SK-N-SH (cell line): ENCODE measurements at regions not wholly inside any gene's neighbourhood (a gene's known extent, or its start where the extent isn't known, plus 50 kb on each side); places are given as distances from the start of the nearest gene placed in this dataset.

Source experiments
- CTCF ChIA-PET: fragments of 300-600, 350-600 bp; formaldehyde crosslinking; extraction: SDS; loops from one replicate; lab custom pipeline; 2021; lab: Yijun Ruan, JAX
- POLR2A ChIA-PET: fragments of 350-600 bp; sonication (Branson Sonifier 250); formaldehyde crosslinking; extraction: SDS; loops from one replicate; lab custom pipeline; 2020; ENCODE audit warnings: antibody characterized with exemption, inconsistent platforms; lab: Yijun Ruan, JAX
- DNase-seq: peaks from one replicate; pipeline ENCODE4 v3.0.0; 2012
- H2AFZ ChIP-seq: fragments of 200-600 bp; sonication (generic); 2 replicates; pipeline ENCODE4 v1.8.1; 2016; ENCODE audit warnings: antibody characterized with exemption, mild to moderate bottlenecking, low read depth
- H3F3A ChIP-seq: fragments of 200-600 bp; sonication (generic); replicated peaks from 2 replicates; pipeline ENCODE3; 2016; ENCODE audit warnings: antibody characterized with exemption, mild to moderate bottlenecking; ENCODE audit not compliant: insufficient read depth
- H3K27ac ChIP-seq, 2 experiments: fragments of 200-500 bp in 1 of 2; fragments of 200-600 bp in 1 of 2; sonication (Bioruptor generic) in 1 of 2; sonication (generic), shearing (Covaris generic) in 1 of 2; 2 replicates each; pipeline versions ENCODE4 v1.5.1 to v1.6.1; 2014 to 2016; ENCODE audit warnings: low read depth in 2 of 2, inconsistent platforms in 1 of 2, low read length in 1 of 2, mild to moderate bottlenecking in 1 of 2, mixed read lengths in 1 of 2
- H3K27me3 ChIP-seq: fragments of 200-600 bp; sonication (generic), shearing (Covaris generic); 2 replicates; pipeline ENCODE4 v1.6.1; 2016; ENCODE audit warnings: mixed run types; ENCODE audit not compliant: insufficient read depth
- H3K36me3 ChIP-seq, 2 experiments: fragments of 200-500 bp in 1 of 2; fragments of 200-600 bp in 1 of 2; sonication (Bioruptor generic) in 1 of 2; sonication (generic) in 1 of 2; replicated peaks in 1 of 2; 2 replicates each; pipeline versions ENCODE3 to v1.5.1; 2014 to 2016; ENCODE audit warnings: low read length in 1 of 2, mild to moderate bottlenecking in 1 of 2; ENCODE audit not compliant: insufficient read depth in 2 of 2, control insufficient read depth in 1 of 2
- H3K4me1 ChIP-seq, 2 experiments: fragments of 200-500 bp in 1 of 2; fragments of 200-600 bp in 1 of 2; sonication (Bioruptor generic) in 1 of 2; sonication (generic), shearing (Covaris generic) in 1 of 2; 2 replicates each; pipeline versions ENCODE4 v1.5.1 to v1.6.1; 2014 to 2016; ENCODE audit warnings: low read depth in 1 of 2, low read length in 1 of 2, mixed run types in 1 of 2; ENCODE audit not compliant: insufficient read depth in 2 of 2, control insufficient read depth in 1 of 2
- H3K4me2 ChIP-seq: fragments of 200-600 bp; sonication (generic), shearing (Covaris generic); 2 replicates; pipeline ENCODE4 v1.6.1; 2017; ENCODE audit warnings: mixed run types
- H3K4me3 ChIP-seq, 2 experiments: fragments of 200-500 bp in 1 of 2; fragments of 200-600 bp in 1 of 2; sonication (Bioruptor generic) in 1 of 2; sonication (generic), shearing (Covaris generic) in 1 of 2; 2 replicates each; pipeline versions ENCODE4 v1.5.1 to v1.8.1; 2014 to 2016; ENCODE audit warnings: low read depth in 2 of 2, inconsistent platforms in 1 of 2, low read length in 1 of 2, mild to moderate bottlenecking in 1 of 2, mixed read lengths in 1 of 2, moderate library complexity in 1 of 2
- H3K79me2 ChIP-seq: fragments of 200-600 bp; sonication (generic); 2 replicates; pipeline ENCODE4 v1.8.1; 2017; ENCODE audit warnings: mild to moderate bottlenecking; ENCODE audit not compliant: insufficient read depth
- H3K9ac ChIP-seq: fragments of 200-600 bp; sonication (generic); 2 replicates; pipeline ENCODE4 v1.6.1; 2017; ENCODE audit warnings: mixed run types
- H3K9me2 ChIP-seq: fragments of 200-600 bp; sonication (generic); 2 replicates; pipeline ENCODE4 v1.6.1; 2017; ENCODE audit warnings: mixed run types
- H3K9me3 ChIP-seq: fragments of 200-600 bp; sonication (generic); 2 replicates; pipeline ENCODE4 v1.6.1; 2017; ENCODE audit warnings: mixed run types, mild to moderate bottlenecking, moderate library complexity
- H4K20me1 ChIP-seq: fragments of 200-600 bp; sonication (generic); 2 replicates; pipeline ENCODE4 v1.6.1; 2017; ENCODE audit warnings: mild to moderate bottlenecking, mixed run types; ENCODE audit not compliant: insufficient read depth
- CHD2 ChIP-seq: fragments of 150-350 bp; IDR thresholded peaks from 2 replicates; pipeline ENCODE4 v1.6.1; 2018; ENCODE audit warnings: low read length; ENCODE audit not compliant: partially characterized antibody
- ELF1 ChIP-seq: IDR thresholded peaks from 2 replicates; pipeline ENCODE4 v1.4.0; 2012
- EP300 ChIP-seq, 2 experiments: IDR thresholded peaks; 2 replicates each; pipeline versions ENCODE4 v1.4.0 to v1.6.1; 2012; ENCODE audit warnings: borderline replicate concordance in 1 of 2, low read depth in 1 of 2, low read length in 1 of 2
- FOSL2 ChIP-seq: IDR thresholded peaks from 2 replicates; pipeline ENCODE4 v1.4.0; 2012; ENCODE audit warnings: low read depth, mild to moderate bottlenecking, moderate library complexity, borderline replicate concordance
- GABPA ChIP-seq: IDR thresholded peaks from 2 replicates; pipeline ENCODE4 v1.4.0; 2012; ENCODE audit warnings: low read depth, mild to moderate bottlenecking
- GATA2 ChIP-seq: sonication (generic); formaldehyde crosslinking; IDR thresholded peaks from 2 replicates; pipeline ENCODE4 v1.5.0; 2020; ENCODE audit warnings: mild to moderate bottlenecking, missing genetic modification reagents
- MAX ChIP-seq: IDR thresholded peaks from 2 replicates; pipeline ENCODE4 v1.4.0; 2012; ENCODE audit warnings: low read depth
- MEF2A ChIP-seq: IDR thresholded peaks from 2 replicates; pipeline ENCODE4 v1.4.0; 2012; ENCODE audit warnings: low read depth, borderline replicate concordance
- NFIC ChIP-seq: IDR thresholded peaks from 2 replicates; pipeline ENCODE4 v1.4.0; 2012; ENCODE audit warnings: borderline replicate concordance
- POLR2AphosphoS5 ChIP-seq: IDR thresholded peaks from 2 replicates; pipeline ENCODE4 v1.6.1; 2012; ENCODE audit warnings: low read depth, low read length
- RAD21 ChIP-seq: IDR thresholded peaks from 2 replicates; pipeline ENCODE4 v1.6.1; 2012; ENCODE audit warnings: mild to moderate bottlenecking, low read length
- RCOR1 ChIP-seq: fragments of 150-350 bp; IDR thresholded peaks from 2 replicates; pipeline ENCODE4 v1.6.1; 2017; ENCODE audit warnings: antibody characterized with exemption, low read length
- RFX5 ChIP-seq: IDR thresholded peaks from 2 replicates; pipeline ENCODE4 v1.6.1; 2012; ENCODE audit warnings: mild to moderate bottlenecking, improper control_type of control experiment, low read length
- RXRA ChIP-seq: IDR thresholded peaks from 2 replicates; pipeline ENCODE4 v1.4.0; 2012; ENCODE audit warnings: low read depth, mild to moderate bottlenecking, borderline replicate concordance
- SIN3A ChIP-seq: IDR thresholded peaks from 2 replicates; pipeline ENCODE4 v1.6.1; 2012; ENCODE audit warnings: low read depth, mild to moderate bottlenecking, low read length, moderate library complexity, borderline replicate concordance
- WGBS: methylation state at CpG from one replicate; pipeline ENCODE4 v1.1.6; 2017; ENCODE audit warnings: low lambda C conversion rate; 5-methylcytosine and 5-hydroxymethylcytosine counted together
- TF ChIP-seq, protein P1 (sequence below): fragments of 150-350 bp; IDR thresholded peaks from 2 replicates; pipeline ENCODE4 v1.6.1; 2016; ENCODE audit warnings: mild to moderate bottlenecking, low read depth, low read length
- TF ChIP-seq, protein P2 (sequence below): IDR thresholded peaks from 2 replicates; pipeline ENCODE4 v1.4.0; 2012; ENCODE audit warnings: low read depth, borderline replicate concordance
- TF ChIP-seq, protein P3 (sequence below): fragments of 150-350 bp; IDR thresholded peaks from 2 replicates; pipeline ENCODE4 v1.6.1; 2017; ENCODE audit warnings: antibody characterized with exemption, low read length, low read depth, borderline replicate concordance
- TF ChIP-seq, protein P4 (sequence below): IDR thresholded peaks from 2 replicates; pipeline ENCODE4 v1.6.1; 2012; ENCODE audit warnings: mild to moderate bottlenecking, low read depth, low read length, moderate library complexity
- TF ChIP-seq, protein P5 (sequence below): fragments of 200-600 bp; sonication (generic); IDR thresholded peaks from 2 replicates; pipeline ENCODE4 v1.6.1; 2017; ENCODE audit warnings: antibody characterized with exemption, mild to moderate bottlenecking, moderate library complexity

DNA sequence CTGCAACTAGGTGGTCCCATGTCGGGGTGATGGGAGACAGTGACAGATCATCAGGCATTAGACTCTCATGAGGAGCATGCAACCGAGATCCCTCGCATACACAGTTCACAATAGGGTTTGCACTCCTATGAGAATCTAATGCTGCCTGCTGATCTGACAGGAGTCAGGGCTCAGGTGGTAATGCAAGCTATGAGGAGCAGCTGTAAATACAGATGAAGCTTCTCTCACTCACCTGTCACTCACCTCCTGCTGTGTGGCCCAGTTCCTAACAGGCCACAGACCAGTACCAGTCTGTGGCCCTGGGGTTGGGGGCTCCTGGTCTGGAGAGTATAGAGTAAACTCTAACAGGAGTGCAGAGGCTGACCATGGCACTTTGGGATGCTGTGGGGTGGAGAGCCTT is 209.2 kb downstream of the DLEU7 start:
- Histone ChIP-seq H3K9me2 (no peaks in the 10 kb centered on the region), H3K27me3 (no peaks in the 10 kb centered on the region), H3F3A (no peaks in the 10 kb centered on the region), H3K36me3 (no peaks in the 10 kb centered on the region), H3K4me2 (no peak overlapping the region), H3K79me2 (no peaks in the 10 kb centered on the region), H2AFZ (no peak overlapping the region), H3K9me3 (no peaks in the 10 kb centered on the region), H3K9ac (no peak overlapping the region), H3K4me1 (no peaks in the 10 kb centered on the region; a peak in 1 of 4 replicates), H3K27ac (no peak overlapping the region), H4K20me1 (no peaks in the 10 kb centered on the region), H3K4me3 (no peak overlapping the region)
- no peak for DNase-seq
- CTCF ChIA-PET: no interaction called here
- no peak for TF ChIP-seq MAX
- TF ChIP-seq, protein P1, sequence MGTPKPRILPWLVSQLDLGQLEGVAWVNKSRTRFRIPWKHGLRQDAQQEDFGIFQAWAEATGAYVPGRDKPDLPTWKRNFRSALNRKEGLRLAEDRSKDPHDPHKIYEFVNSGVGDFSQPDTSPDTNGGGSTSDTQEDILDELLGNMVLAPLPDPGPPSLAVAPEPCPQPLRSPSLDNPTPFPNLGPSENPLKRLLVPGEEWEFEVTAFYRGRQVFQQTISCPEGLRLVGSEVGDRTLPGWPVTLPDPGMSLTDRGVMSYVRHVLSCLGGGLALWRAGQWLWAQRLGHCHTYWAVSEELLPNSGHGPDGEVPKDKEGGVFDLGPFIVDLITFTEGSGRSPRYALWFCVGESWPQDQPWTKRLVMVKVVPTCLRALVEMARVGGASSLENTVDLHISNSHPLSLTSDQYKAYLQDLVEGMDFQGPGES: no peak
- no peak for TF ChIP-seq EP300 (IDR thresholded peaks at IDR 0.05; ENCODE audit: borderline replicate concordance in 1 of 2, low read depth in 1 of 2, low read length in 1 of 2)
- TF ChIP-seq, protein P2, sequence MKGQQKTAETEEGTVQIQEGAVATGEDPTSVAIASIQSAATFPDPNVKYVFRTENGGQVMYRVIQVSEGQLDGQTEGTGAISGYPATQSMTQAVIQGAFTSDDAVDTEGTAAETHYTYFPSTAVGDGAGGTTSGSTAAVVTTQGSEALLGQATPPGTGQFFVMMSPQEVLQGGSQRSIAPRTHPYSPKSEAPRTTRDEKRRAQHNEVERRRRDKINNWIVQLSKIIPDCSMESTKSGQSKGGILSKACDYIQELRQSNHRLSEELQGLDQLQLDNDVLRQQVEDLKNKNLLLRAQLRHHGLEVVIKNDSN: no peak
- no peak for TF ChIP-seq SIN3A
- no peak for TF ChIP-seq NFIC
- TF ChIP-seq, protein P3, sequence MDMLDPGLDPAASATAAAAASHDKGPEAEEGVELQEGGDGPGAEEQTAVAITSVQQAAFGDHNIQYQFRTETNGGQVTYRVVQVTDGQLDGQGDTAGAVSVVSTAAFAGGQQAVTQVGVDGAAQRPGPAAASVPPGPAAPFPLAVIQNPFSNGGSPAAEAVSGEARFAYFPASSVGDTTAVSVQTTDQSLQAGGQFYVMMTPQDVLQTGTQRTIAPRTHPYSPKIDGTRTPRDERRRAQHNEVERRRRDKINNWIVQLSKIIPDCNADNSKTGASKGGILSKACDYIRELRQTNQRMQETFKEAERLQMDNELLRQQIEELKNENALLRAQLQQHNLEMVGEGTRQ: no peak
- TF ChIP-seq GATA2 (CRISPR knock-in tag): no peak
- no peak for TF ChIP-seq RFX5
- 72% methylated on average over 3 of the region's 3 CpGs for WGBS
- POLR2A ChIA-PET: no interaction called here

DNA sequence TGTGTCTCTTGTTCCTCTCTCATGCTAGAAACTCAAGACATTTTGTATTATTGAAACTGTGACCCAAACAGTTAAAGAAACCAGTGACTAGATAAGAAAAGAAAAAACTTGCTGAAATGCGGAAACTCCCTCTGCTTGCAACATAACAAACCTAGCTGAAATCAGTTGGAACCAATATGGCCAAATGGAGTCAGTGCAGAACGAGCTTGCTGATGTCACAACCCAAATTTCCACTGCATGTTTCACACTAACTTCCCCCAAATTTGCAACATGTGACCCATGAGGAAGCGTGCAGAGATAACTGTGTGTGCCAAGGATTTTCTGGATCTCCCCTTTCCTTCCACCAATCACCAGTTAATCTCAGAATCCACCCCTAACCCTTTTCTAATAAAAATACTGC is 208.0 kb downstream of the DLEU7 start:
- H3K27me3 ChIP-seq: no peaks in the 10 kb centered on the region
- H3K4me1 ChIP-seq: no peaks in the 10 kb centered on the region; a peak in 2 of 4 replicates
- peaks cover 3% of the 10 kb centered on the region for H3F3A ChIP-seq
- no peak for DNase-seq
- no peak overlapping the region for H3K27ac ChIP-seq
- H3K79me2 ChIP-seq: no peaks in the 10 kb centered on the region
- no peaks in the 10 kb centered on the region for H3K36me3 ChIP-seq
- CTCF ChIA-PET: interaction anchor here (0.6 kb wide), 1 partner anchor 726 kb away, joined by 3 read pairs; no protein-coding TSS in a partner anchor
- H3K9me2 ChIP-seq: no peaks in the 10 kb centered on the region
- POLR2A ChIA-PET: no interaction called here
- H3K9ac ChIP-seq: no peak overlapping the region
- 73% methylated on average over 3 of the region's 3 CpGs for WGBS
- H4K20me1 ChIP-seq: no peaks in the 10 kb centered on the region
- no peaks in the 10 kb centered on the region for H3K9me3 ChIP-seq
- no peak overlapping the region for H3K4me2 ChIP-seq
- no peak overlapping the region for H3K4me3 ChIP-seq
- no peak overlapping the region for H2AFZ ChIP-seq
- TF ChIP-seq GABPA (no peak), RCOR1 (no peak), CHD2 (no peak), RAD21 (no peak), POLR2AphosphoS5 (no peak), RXRA (no peak), FOSL2 (no peak), ELF1 (no peak), MEF2A (no peak)
- TF ChIP-seq, protein P4, sequence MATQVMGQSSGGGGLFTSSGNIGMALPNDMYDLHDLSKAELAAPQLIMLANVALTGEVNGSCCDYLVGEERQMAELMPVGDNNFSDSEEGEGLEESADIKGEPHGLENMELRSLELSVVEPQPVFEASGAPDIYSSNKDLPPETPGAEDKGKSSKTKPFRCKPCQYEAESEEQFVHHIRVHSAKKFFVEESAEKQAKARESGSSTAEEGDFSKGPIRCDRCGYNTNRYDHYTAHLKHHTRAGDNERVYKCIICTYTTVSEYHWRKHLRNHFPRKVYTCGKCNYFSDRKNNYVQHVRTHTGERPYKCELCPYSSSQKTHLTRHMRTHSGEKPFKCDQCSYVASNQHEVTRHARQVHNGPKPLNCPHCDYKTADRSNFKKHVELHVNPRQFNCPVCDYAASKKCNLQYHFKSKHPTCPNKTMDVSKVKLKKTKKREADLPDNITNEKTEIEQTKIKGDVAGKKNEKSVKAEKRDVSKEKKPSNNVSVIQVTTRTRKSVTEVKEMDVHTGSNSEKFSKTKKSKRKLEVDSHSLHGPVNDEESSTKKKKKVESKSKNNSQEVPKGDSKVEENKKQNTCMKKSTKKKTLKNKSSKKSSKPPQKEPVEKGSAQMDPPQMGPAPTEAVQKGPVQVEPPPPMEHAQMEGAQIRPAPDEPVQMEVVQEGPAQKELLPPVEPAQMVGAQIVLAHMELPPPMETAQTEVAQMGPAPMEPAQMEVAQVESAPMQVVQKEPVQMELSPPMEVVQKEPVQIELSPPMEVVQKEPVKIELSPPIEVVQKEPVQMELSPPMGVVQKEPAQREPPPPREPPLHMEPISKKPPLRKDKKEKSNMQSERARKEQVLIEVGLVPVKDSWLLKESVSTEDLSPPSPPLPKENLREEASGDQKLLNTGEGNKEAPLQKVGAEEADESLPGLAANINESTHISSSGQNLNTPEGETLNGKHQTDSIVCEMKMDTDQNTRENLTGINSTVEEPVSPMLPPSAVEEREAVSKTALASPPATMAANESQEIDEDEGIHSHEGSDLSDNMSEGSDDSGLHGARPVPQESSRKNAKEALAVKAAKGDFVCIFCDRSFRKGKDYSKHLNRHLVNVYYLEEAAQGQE: no peak
- TF ChIP-seq, protein P5, sequence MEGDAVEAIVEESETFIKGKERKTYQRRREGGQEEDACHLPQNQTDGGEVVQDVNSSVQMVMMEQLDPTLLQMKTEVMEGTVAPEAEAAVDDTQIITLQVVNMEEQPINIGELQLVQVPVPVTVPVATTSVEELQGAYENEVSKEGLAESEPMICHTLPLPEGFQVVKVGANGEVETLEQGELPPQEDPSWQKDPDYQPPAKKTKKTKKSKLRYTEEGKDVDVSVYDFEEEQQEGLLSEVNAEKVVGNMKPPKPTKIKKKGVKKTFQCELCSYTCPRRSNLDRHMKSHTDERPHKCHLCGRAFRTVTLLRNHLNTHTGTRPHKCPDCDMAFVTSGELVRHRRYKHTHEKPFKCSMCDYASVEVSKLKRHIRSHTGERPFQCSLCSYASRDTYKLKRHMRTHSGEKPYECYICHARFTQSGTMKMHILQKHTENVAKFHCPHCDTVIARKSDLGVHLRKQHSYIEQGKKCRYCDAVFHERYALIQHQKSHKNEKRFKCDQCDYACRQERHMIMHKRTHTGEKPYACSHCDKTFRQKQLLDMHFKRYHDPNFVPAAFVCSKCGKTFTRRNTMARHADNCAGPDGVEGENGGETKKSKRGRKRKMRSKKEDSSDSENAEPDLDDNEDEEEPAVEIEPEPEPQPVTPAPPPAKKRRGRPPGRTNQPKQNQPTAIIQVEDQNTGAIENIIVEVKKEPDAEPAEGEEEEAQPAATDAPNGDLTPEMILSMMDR: no peak
